SK-N-MC (cell line): ENCODE measurements at regions not wholly inside any gene's neighbourhood (a gene's known extent, or its start where the extent isn't known, plus 50 kb on each side); places are given as distances from the start of the nearest gene placed in this dataset.

Experiments
- EZH2 ChIP-seq: fragments of 200-600 bp; sonication (generic); IDR thresholded peaks from one replicate; pipeline ENCODE4 v1.6.1; 2017; ENCODE audit warnings: antibody characterized with exemption
- FOXP2 ChIP-seq: optimal IDR thresholded peaks from 2 replicates; pipeline ENCODE3; 2011; ENCODE audit warnings: mild to moderate bottlenecking, moderate library complexity; ENCODE audit not compliant: insufficient read depth; ENCODE audit errors: extremely low read length, control extremely low read depth
- POLR2AphosphoS5 ChIP-seq: IDR thresholded peaks from 2 replicates; pipeline ENCODE4 v1.6.1; 2012; ENCODE audit warnings: mild to moderate bottlenecking, low read depth, low read length, borderline replicate concordance

- no peak for TF ChIP-seq EZH2
- no peak for TF ChIP-seq POLR2AphosphoS5
- no peak for TF ChIP-seq FOXP2
Observed at GRCh38 chr10:118818621-118819221, 64.0 kb upstream of the CACUL1 start.
